ENCODE measurements at regions not wholly inside any gene's neighbourhood (a gene's known extent, or its start where the extent isn't known, plus 50 kb on each side); places are given as distances from the start of the nearest gene placed in this dataset.
A peak's percentile ranks its signal among the peaks of the same experiment; 100 is the strongest.
"Not testable (repeated sequence)": the region's sequence is repeated elsewhere in the genome, so short reads cannot be mapped to it uniquely, and the experiment has no call there.

DNA sequence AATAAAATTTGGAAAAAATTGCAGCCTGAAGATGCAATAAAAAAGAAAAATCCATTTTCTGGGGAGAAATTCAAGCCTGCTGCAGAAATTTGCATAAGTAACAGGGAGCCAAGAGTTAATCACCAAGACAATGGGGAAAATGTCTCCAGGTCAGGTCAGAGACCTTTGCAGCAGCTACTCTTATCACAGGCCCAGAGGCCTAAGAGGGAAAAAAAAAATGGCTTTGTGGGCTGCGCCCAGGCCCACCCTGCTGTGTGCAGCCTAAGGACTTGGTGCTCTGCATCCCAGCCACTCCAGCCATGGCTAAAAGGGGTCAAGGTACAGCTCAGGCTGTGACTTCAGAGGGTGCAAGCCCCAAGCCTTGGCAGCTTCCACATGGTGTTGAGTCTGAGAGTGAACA, 1297.1 kb upstream of the CHAC2 start:
- H2AFZ ChIP-seq; H3K27ac Mint-ChIP-seq; H3K27me3 Mint-ChIP-seq (ENCODE audit: insufficient read depth, low read depth, poor library complexity); H3K4me3 ChIP-seq; H3K9me2 ChIP-seq (ENCODE audit: insufficient read depth); H3K4me1 ChIP-seq (ENCODE audit: insufficient read depth); H3K79me2 ChIP-seq (replicated peaks; ENCODE audit: insufficient read depth); H3K27ac ChIP-seq (ENCODE audit: low read depth); H3K27me3 ChIP-seq (ENCODE audit: insufficient read depth); H3K36me3 ChIP-seq (ENCODE audit: insufficient read depth); H4K20me1 ChIP-seq (replicated peaks; ENCODE audit: insufficient read depth); H3K4me3 Mint-ChIP-seq; H3F3A ChIP-seq (replicated peaks; ENCODE audit: low read depth): not testable (repeated sequence)
- H3K36me3 Mint-ChIP-seq (ENCODE audit: low read depth), result peaks cover 16% of the 10 kb centered on the region; the same call in 2 of the 3 replicates
- ATAC-seq, result peak; percentile 85
- TF ChIP-seq, protein P1, sequence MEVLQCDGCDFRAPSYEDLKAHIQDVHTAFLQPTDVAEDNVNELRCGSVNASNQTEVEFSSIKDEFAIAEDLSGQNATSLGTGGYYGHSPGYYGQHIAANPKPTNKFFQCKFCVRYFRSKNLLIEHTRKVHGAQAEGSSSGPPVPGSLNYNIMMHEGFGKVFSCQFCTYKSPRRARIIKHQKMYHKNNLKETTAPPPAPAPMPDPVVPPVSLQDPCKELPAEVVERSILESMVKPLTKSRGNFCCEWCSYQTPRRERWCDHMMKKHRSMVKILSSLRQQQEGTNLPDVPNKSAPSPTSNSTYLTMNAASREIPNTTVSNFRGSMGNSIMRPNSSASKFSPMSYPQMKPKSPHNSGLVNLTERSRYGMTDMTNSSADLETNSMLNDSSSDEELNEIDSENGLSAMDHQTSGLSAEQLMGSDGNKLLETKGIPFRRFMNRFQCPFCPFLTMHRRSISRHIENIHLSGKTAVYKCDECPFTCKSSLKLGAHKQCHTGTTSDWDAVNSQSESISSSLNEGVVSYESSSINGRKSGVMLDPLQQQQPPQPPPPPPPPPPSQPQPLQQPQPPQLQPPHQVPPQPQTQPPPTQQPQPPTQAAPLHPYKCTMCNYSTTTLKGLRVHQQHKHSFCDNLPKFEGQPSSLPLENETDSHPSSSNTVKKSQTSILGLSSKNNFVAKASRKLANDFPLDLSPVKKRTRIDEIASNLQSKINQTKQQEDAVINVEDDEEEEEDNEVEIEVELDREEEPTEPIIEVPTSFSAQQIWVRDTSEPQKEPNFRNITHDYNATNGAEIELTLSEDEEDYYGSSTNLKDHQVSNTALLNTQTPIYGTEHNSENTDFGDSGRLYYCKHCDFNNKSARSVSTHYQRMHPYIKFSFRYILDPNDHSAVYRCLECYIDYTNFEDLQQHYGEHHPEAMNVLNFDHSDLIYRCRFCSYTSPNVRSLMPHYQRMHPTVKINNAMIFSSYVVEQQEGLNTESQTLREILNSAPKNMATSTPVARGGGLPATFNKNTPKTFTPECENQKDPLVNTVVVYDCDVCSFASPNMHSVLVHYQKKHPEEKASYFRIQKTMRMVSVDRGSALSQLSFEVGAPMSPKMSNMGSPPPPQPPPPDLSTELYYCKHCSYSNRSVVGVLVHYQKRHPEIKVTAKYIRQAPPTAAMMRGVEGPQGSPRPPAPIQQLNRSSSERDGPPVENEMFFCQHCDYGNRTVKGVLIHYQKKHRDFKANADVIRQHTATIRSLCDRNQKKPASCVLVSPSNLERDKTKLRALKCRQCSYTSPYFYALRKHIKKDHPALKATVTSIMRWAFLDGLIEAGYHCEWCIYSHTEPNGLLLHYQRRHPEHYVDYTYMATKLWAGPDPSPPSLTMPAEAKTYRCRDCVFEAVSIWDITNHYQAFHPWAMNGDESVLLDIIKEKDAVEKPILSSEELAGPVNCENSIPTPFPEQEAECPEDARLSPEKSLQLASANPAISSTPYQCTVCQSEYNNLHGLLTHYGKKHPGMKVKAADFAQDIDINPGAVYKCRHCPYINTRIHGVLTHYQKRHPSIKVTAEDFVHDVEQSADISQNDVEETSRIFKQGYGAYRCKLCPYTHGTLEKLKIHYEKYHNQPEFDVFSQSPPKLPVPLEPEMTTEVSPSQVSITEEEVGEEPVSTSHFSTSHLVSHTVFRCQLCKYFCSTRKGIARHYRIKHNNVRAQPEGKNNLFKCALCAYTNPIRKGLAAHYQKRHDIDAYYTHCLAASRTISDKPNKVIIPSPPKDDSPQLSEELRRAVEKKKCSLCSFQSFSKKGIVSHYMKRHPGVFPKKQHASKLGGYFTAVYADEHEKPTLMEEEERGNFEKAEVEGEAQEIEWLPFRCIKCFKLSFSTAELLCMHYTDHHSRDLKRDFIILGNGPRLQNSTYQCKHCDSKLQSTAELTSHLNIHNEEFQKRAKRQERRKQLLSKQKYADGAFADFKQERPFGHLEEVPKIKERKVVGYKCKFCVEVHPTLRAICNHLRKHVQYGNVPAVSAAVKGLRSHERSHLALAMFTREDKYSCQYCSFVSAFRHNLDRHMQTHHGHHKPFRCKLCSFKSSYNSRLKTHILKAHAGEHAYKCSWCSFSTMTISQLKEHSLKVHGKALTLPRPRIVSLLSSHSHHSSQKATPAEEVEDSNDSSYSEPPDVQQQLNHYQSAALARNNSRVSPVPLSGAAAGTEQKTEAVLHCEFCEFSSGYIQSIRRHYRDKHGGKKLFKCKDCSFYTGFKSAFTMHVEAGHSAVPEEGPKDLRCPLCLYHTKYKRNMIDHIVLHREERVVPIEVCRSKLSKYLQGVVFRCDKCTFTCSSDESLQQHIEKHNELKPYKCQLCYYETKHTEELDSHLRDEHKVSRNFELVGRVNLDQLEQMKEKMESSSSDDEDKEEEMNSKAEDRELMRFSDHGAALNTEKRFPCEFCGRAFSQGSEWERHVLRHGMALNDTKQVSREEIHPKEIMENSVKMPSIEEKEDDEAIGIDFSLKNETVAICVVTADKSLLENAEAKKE (CRISPR knock-in tag; IDR thresholded peaks at IDR 0.05), result peak; percentile 3; the same call in 1 of the 2 replicates
- DNase-seq (ENCODE audit: low spot score), result peak; percentile 30
- H3K9me3 Mint-ChIP-seq, result peaks cover 15% of the 10 kb centered on the region; the same call in 2 of the 3 replicates
- 0 out of 2 replicates have a peak overlapping the region, but pooled peaks have one; percentile 23 for H3K4me2 ChIP-seq
- peaks cover 19% of the 10 kb centered on the region for H3K4me1 Mint-ChIP-seq

DNA sequence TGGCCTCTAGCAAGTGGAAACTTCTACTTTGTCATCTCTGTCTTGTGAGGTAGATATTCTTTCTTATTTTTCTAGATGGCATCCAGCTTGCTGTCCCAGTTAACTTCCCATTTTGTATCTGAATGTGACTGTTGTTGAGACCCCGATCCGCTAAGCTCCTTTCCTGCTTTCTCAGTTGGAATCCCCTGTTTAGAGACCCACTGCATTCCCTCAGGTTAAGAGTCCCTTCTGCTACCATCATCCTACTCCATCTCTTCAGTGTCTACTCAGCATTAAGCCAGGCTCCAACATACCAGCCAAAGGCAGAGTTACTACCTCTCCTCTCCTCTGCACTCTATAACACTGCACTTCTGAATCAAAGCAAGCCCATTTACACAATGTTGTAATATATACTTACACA, 1300.4 kb upstream of the CHAC2 start:
- no peak overlapping the region for H3K27ac ChIP-seq (ENCODE audit: low read depth)
- no peaks in the 10 kb centered on the region for H3K36me3 ChIP-seq (ENCODE audit: insufficient read depth)
- no peak overlapping the region for H3K4me3 Mint-ChIP-seq
- H3K36me3 Mint-ChIP-seq (ENCODE audit: low read depth), result peaks cover 16% of the 10 kb centered on the region; the same call in 2 of the 3 replicates
- H3K27ac Mint-ChIP-seq, result no peak overlapping the region
- no peak overlapping the region for H3K4me3 ChIP-seq
- no peak overlapping the region for H3K4me2 ChIP-seq
- no peaks in the 10 kb centered on the region for H3K9me2 ChIP-seq (ENCODE audit: insufficient read depth)
- H3K9me3 Mint-ChIP-seq, result peaks cover 15% of the 10 kb centered on the region; the same call in 2 of the 3 replicates
- ATAC-seq (no peak), DNase-seq (ENCODE audit: low spot score) (no peak)
- no peak overlapping the region for H2AFZ ChIP-seq
- H3K4me1 ChIP-seq (ENCODE audit: insufficient read depth), result 0 out of 2 replicates have a peak, but pooled peaks cover 6% of the 10 kb centered on the region
- H4K20me1 ChIP-seq (replicated peaks; ENCODE audit: insufficient read depth), result no peaks in the 10 kb centered on the region
- H3F3A ChIP-seq (replicated peaks; ENCODE audit: low read depth), result no peaks in the 10 kb centered on the region
- H3K27me3 ChIP-seq (ENCODE audit: insufficient read depth), result no peaks in the 10 kb centered on the region
- peaks cover 29% of the 10 kb centered on the region for H3K4me1 Mint-ChIP-seq
- H3K79me2 ChIP-seq (replicated peaks; ENCODE audit: insufficient read depth), result no peaks in the 10 kb centered on the region
- peaks cover 2% of the 10 kb centered on the region for H3K27me3 Mint-ChIP-seq (ENCODE audit: insufficient read depth, low read depth, poor library complexity)
- no peak for TF ChIP-seq CREB1 (CRISPR knock-in tag; IDR thresholded peaks at IDR 0.05; ENCODE audit: low read depth)
- no peak for TF ChIP-seq STAT1 (IDR thresholded peaks at IDR 0.05; ENCODE audit: unreplicated experiment)
- no peak for TF ChIP-seq JUNB (IDR thresholded peaks at IDR 0.05; ENCODE audit: unreplicated experiment)
- TF ChIP-seq, protein P2, sequence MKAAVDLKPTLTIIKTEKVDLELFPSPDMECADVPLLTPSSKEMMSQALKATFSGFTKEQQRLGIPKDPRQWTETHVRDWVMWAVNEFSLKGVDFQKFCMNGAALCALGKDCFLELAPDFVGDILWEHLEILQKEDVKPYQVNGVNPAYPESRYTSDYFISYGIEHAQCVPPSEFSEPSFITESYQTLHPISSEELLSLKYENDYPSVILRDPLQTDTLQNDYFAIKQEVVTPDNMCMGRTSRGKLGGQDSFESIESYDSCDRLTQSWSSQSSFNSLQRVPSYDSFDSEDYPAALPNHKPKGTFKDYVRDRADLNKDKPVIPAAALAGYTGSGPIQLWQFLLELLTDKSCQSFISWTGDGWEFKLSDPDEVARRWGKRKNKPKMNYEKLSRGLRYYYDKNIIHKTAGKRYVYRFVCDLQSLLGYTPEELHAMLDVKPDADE (IDR thresholded peaks at IDR 0.05), result no peak
- no peak for TF ChIP-seq POLR2AphosphoS5 (IDR thresholded peaks at IDR 0.05; ENCODE audit: low read depth)
- TF ChIP-seq EZH2 (IDR thresholded peaks at IDR 0.05; ENCODE audit: low read depth, unreplicated experiment), result no peak
- no peak for TF ChIP-seq CTCF (conservative IDR thresholded peaks at IDR 0.05; ENCODE audit: low read depth in 2 of 2)
- TF ChIP-seq REST (IDR thresholded peaks at IDR 0.05; ENCODE audit: unreplicated experiment), result no peak
- no peak for TF ChIP-seq NANOG (IDR thresholded peaks at IDR 0.05; ENCODE audit: borderline replicate concordance)

Data from GM23338 (cell line).